Limb (tissue), 2 donors: ENCODE measurements at regions not wholly inside any gene's neighbourhood (a gene's known extent, or its start where the extent isn't known, plus 50 kb on each side); places are given as distances from the start of the nearest gene placed in this dataset.

Experiments
- DNase-seq, 2 donors: peaks; one replicate each; pipeline ENCODE4 v3.0.0-alpha.2; 2016; ENCODE audit errors: extremely low spot score in 2 of 2

DNA sequence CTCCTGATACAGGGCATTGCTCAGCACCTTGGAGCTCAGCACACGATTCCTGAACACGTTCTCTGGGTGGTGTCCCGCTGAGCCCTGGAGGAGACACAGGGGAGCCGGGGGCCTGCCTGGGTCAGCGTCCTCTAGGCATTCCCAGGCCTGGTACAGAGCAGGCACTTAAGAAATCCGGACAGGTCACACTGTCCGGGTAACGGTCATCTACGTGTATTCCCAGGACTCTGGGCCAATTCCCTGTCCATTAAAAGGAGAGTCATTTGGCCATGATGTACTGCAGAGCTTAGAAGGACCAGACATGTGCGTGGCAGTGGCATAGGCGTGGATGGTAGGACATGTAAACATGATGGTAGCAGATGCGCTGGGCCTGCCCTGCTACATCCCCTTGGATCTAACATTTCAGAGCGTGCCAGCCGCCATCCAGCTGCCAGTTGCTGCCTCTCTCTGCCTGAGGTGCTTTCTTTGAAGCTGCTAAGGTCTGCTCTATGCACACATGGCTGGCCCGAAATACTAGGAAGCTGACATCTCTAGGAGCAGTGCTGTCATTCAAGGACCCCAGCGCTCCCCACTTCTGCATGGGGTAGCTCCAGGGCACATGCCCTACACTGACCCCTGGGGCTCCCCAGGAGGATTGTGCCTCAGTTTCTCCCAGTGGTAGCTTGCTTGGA is 273.1 kb upstream of the RTL1 start:
- no peak for DNase-seq

DNA sequence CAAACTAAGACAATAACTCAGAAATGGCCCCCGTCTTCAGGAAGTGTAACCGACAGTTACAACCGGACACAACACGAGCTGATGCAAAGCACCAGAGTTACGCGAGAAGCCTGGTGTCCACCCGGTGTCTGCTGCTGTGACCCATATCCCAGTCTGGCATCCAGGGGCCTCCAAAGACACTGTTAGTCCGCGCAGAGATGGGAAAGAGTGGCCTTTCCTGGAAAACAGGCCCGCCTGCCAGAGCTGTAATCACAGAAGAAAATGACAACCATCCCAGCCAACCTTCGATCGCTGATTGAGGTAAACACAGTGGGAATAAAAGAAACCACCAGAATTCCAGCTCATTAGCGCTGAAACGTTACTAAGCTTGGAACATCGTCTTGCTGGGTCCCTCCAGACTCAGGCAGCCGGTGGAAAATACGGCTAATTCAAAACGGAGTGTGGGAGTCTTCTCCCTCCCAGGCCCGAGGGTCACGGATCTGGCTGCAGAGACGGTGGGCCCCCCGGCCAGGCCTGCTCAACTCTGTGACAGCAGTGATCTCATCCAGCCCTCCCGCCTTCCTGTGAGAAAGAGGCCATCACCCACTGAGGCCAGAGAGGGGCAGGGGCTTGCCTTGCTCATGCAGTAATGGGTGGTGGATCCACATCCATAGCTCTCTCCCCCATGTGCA is 273.9 kb upstream of the RTL1 start:
- DNase-seq, result peak; percentile 51 to 68

DNA sequence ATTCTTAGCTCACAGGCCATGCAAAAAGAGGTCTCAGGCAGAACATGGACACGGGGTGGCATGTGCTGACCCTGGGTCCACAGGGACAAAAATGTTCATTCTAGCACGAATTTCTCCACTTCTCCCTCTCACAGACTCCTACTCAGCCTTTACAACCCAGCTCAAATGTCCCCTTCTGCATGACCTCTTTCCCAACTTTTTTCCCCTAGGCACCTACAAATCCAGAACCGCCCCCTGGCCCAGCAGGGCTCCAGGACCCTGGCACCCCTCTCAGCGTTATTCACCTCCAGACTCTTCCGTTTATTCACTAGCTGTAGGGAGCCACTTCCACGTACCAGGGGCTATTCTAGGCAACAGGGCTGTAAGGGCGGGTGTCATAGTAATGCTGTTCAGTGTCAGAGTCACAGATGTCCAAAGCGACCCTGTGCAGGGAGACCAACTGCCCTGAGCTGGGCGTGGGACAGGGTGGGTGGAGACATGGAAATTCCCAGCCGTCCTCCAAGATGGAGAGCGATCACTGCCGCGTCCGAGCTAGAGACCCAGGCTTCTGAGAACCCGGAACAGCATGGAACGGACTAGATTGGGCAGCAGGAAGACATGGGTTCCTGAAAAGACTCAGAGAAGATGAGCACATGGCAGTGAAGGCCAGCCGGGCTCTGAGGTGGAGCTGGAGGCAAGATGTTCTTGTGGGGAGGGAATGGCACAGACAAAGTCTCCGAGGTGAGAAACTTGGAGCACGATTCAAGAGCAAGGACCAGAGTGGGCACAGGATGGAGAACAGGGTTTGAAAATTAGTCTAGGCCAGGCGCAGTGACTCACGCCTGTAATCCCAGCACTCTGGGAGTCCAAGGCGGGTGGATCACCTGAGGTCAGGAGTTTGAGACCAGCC is 274.9 kb upstream of the RTL1 start:
- DNase-seq, result no peak

DNA sequence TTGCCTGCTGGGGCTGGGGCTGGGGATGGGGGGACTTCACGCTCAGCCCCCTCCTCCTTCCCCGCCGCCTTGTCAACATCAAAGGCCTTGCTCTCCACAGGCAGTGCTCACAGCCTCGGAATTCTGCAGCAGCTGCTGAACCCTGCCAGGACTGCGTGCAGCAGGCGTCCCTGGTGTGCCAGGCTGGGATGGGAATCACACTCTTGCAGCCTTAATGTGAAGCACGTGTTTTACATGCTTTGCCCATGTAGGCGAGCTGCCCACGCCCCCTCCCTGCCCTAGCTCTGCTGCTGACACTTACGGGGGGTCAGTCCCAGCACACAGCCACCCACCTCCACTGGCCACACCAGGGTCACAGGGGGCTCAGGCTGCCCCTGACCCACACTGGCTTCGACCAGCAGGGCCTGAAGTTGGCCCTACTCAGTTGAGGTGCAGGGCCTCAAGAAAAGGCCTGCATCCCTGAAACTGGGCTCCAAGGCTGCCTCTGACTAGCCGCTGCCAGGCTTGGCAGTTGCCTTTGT is 276.2 kb upstream of the RTL1 start:
- no peak for DNase-seq

DNA sequence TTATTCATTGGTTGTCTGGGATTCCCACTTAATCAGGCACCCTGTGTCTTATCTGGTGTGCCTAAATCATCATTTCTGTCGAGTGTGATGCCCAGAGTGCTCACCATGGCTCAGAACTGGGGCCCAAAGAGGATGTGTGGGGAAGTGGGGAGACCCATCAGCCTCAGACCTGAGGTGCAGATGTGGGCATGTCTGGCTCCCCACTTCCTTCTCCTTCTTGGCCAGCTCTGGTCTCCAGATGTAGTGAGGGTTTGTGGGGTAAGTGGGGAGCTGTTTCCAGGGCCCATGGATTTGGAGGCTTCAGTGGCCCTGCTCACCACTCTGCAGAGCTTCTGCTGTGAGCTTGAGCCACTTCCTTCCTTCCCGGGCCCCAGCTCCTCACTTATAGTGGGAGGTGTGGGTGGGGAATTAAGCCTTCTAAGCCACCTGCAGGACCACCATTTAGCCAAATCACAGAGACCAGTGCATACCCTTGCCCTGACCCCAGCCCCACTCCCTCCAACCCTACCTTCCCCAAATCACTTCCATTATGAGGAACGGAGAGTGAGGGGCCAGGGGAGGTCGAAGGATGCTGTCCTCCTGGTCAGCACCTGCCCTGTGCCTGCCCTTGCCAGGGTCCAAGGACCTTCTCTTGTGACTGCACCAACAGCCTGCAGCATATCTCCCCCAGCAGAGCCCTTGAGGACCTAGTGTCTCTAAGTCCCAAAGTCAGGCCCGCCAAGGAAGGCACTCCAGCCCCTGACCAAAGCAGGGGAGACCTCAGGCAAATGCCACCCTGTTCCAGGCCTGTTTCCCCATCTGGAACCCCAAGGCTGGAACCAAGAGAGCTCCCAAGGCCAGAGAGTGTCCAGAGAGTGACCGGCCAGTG is 278.2 kb upstream of the RTL1 start:
- no peak for DNase-seq

DNA sequence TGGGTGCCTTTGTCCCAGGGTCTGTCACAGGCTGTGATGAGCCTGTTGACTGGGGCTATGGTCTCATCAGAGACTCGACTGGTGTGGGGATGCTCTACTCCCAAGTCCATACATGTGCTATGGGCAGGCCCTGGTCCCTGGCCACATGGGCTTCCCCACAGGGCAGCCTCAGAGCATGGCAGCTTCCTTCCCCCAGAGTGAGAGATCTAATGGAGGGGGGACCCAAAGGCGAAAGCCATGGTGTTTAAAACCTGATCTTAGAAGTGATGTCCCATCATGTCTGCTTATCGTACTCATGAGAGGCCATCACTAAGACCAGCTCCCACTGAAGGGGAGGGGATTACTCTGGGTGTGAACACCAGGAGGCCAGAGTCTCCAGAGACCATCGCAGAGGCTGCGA is 279.0 kb upstream of the RTL1 start:
- DNase-seq, result no peak

DNA sequence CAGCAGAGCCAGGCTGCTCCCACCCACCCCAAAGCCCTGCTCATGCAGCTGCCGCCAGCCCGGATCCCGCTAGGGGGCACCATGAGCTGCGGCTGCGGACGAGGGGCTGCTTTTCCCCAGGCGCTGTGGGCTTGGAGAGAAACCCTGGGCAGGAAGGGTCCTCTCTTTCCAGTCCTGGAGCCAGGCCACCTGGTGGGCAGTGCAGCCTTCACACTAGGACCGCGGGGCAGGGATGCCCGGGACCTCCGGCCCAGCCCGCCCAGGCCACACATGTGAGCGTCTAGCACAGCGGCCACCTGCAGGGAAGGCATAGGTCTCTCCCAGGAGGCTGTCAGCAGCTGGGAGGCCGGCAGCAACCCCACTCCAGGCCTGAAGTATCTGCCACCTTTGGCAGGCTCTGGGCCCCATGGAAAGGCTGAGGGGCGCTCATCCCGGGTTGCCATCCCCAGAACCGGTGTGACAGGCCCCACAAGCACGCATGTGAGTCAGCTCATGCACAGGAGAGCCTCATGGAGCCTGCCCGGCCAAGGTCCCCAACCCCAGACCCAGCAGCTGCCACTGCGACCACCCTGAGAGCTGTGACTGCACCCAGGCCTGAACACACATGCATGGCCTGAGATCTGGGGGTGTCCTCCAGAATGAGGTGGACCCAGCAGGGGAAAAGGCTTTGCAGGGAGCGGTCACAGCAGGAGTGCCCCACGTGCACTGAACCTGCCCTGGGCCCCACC is 280.0 kb upstream of the RTL1 start:
- DNase-seq, result peak; percentile 40 to 81

DNA sequence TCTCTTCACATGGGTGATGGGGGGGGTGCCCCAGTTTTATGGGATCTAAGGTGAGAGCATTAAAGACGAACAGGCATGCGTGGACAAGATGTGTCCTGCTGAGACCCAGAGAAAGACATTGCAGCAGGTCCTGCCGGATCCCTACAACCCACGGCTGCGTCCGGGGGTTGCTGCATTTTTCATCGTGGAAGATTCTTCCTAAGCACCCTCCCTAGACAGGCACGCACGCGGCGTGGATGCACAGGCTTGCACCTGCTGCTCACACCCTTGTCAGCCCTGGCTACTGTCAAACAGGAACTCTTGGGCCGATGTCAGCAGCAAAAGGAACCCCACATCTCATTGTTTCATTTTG is 280.6 kb upstream of the RTL1 start:
- no peak for DNase-seq

DNA sequence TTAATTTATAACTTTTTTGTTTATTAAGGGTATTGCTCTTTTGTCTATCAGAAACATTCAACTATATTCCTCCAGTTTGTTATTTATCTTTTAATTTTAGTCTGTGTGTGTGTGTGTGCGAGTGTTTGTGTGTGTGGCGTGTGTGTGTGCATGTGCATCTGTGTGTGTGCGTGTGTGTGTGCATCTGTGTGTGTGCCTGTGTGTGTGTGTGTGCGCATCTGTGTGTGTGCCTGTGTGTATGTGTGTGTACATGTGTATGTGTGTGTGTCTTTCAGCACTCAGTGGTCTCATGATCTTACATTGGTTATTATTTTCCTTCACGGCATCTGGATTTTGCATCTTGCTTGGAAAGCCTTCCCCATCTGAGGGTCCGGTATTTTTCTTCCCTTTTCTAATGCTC is 281.1 kb upstream of the RTL1 start:
- DNase-seq, result no peak

DNA sequence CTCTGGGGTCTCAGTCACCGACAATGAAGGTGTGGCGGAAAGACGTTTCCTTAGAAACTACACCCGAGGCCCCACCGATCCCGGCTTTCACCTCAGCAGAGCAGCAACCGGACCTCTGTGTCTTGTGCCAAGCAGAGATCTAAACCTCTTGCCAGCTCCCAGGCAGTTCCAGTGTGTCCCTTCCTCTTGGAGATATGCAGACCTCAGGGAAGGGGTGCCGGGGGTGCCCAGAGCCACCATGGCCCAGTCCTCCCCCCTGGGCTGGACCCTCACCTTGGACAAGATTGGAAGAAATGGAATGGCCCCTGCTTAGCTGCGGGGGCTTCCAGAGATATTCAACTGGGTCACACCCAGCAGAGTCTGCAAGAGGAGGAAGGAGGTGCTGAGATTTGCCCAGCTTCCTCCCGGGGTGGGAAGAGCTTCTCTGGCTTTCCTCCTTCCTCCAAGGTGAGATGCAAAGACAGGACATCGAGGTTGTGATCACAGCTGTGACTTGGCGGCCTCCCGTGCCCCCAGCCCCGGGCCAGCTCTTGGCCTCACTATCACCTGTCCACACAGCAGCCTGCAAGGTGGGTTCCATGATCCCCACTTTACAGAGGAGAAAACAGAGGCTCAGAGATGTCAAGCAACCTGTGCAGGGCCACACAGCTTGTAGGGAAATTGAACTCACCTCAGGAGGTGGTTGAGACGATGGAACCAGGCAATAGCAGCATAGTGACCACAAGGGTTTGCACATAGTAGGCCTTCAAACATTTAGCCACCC is 281.7 kb upstream of the RTL1 start:
- no peak for DNase-seq

DNA sequence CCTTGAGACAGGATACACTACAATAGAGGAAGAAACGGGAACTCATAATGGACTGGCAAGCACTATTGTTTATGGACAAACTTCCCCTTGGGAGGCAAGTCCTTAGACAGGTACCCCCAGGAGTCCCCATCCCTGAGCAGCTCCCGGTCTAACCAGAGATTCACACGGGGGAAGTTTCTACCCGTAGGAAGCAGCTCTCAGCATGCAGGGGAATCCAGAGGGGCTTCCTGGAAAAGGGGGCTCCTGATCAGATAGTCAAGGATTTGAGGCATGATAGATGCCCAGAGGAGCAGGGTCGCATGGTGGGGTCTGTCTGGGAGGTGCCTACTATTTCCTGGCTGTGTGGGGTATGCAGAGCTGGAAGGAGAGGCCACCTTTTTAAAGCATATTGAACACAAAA is 282.4 kb upstream of the RTL1 start:
- no peak for DNase-seq

DNA sequence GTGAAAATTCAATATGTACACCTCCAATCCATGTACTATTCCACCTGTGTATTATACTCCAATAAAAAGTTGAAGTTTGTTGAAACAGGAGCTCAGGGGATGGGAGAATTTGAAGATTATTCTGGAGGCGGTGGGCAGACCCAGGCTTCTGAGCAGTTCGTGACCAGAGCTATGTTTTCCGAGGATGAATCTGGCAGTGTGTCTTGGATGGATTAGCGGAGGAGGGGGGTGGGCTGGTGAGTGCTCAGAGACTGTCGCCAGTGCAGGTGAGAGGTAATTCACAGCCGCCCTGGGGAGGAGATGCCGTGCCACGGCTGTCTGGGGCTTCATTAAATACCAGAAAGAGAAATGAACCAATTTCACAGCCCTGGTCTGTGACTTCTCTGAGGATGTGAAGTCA is 283.0 kb upstream of the RTL1 start:
- no peak for DNase-seq

DNA sequence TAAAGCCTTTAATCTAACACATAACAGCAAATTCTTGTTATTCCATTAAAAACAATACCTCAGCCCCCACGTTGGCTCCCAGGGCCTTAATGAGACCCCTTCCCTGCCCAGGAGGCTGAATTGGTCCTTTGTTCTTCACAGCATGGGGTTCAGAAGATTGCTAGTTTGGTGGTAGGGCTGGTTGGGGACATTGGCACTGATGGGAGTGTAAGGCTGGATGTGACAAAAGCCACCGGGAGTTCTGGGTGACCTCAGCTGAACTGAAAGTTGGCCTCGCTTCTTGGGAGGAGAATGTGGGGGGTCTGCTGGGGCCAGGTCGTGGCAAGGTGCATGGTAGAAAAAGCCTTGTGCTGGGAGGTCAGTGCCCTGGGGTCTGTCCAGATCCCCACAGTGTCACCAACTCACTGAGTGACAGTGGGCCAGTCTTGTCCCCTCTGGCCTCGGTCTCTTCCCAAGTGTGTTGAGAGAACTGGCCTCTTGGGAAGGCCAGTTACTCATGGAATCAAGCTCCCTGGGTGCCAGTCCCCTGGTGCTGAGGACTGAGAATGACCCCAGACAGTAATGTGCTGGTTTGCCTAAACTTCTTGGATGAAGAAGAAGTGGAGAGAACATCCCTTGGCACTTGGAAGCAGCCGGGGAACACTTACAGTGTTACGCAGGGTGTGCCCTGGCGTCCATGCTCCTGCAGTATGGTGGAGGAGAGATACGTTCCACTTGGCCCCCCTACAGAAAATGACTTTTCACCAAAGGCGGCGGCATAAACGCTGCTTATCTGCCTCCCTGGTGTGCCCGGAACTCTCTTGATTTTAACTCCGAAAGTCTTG is 283.7 kb upstream of the RTL1 start:
- DNase-seq, result no peak

DNA sequence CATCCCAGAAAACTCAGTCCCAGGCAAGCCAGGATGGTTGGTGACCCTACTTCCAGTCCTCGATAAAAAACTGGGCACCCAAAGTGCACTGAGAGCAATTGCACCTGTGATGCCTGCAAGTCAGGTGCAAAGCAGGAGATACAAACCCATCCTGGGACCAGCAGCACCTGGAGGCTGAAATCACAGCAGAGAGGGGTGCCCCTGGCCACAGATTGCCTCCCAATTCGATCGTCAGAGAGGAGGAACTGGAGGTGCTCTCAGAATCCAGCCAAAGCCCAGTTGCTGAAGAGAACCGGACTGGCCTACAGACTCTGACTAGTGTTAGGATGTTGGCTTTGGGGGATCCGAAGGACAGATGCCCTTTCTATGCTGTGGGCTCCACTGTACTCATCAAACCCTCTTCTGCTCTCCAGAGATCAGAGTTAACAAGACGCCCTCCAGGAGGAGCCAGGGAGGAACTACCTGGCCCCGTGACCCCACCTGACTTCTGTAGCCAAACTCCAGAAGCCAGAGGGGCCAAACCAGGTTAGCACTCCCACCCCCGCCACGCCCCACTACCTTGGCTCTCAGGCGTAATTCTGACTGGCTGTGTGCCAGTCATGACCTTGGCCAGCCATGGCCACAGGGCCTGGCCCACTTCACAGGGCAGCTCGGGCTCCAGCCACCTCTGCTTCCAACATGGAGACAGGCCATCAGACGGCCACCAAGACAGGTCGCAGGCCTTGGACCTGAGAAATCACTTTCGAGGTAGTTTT is 284.5 kb upstream of the RTL1 start:
- DNase-seq, result no peak

DNA sequence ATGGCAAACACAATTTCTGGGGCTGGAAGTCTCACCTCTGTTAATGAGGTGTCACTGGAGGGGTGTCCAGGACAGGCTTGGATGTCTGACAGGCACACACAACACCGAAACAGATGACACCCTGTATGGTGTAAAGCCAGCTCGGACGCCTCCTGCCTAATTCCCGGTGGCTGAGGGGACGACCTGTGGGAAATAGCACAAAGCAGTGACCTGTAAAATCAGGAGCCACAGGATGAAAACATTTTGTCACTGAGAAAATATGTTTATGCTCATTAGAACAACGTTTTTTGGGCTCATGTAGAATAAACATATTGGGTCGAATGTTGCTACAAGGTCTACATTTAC is 285.0 kb upstream of the RTL1 start:
- DNase-seq, result no peak

DNA sequence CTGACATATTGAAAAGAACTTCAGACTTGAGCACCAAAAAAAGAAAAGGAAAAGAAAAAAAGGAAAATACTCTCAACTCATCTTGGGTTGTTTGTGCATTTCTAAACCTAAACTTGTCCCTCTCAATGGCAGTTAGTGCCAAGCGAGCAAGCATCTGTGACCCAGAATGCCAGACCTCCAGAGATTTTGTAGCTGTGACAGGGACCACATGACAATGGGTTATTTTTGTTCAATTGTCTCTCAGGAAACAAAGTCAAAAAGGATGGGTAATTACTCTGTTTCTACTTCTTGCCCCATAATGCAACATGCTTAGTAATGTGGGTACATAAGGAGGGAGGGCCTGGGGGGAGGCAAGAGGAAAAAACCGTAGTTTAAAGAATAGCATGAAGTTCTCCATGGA is 285.7 kb upstream of the RTL1 start:
- DNase-seq, result no peak

DNA sequence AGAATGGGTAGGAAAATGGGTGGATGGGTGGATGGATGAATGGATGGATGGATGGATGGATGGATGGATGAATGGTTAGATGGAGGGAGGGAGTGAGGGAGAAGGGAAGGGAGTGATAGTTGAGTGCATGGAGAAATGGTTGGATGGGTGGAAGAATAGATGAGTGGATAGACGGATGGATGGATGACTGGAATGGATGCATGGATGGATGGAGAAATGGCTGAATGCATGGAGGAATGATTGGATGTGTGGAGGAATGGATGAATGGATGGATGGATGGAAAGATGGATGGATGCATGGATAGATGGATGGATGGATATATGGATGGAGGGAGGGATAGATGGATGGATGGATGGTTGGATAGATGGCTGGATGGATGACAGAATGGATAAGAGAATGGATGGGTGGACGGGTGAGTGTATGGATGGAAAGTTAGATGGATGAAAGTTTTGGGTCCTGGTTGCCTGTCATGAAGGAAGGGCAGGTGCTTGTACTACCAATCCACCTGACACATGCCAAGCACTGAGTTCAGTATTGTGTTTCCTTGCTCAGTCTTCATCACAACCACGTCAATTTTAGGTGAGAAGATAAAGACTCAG is 286.5 kb upstream of the RTL1 start:
- no peak for DNase-seq

DNA sequence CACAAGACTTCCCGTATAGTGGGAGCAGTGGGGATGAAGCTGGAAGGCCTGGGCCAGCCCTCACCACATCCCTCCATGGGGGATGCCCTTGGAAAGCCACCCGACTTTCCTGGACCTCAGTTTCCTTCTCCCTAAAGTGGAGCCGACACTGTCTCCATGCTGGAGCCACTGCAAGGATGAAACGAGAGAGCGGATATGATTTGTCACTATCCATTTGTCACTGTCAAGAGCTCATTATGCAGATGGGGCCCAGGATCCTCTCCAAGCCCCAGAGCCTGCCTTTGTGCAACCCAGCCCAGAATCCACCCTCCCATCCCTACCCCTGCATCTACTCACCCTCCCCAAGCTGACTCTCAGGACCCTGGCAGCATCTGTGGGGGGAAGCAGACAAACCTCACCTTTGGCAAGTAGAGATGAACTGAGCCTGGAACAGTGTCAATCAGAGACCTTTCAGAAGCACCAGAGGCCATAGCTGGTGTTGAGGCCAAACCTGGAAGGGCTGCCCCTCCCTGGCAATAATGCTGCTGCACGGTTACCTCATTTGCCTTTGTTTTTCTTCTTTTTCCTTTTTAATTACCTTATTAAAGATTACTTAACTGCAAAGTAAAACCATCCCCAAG is 287.7 kb upstream of the RTL1 start:
- no peak for DNase-seq
